ENCODE measurements at regions not wholly inside any gene's neighbourhood (a gene's known extent, or its start where the extent isn't known, plus 50 kb on each side); places are given as distances from the start of the nearest gene placed in this dataset.

GRCh38 chr14:71526388-71526787 is 405.8 kb upstream of the RGS6 start:
- ATAC-seq, result no peak
- DNase-seq (ENCODE audit: low spot score), result no peak
- intact Hi-C loops (cut with DNase I), result no loop called here

DNA sequence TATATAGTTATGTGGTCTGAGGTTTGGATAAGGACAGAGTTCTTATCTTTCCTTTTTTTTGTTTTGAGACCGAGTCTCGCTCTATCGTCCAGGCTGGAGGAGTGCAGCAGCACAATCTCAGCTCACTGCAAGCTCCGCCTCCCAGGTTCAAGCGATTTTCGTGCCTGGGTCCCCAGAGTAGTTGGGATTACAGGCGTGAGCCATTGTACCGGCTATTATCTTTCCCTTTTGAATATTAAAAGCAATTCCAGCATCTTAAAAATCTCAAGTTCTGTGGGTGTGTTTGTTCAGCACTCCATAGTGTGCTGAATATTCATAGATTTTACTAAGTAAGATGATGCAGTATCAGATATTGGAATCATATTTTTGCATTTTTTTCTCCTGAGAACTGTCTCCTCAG is 404.4 kb upstream of the RGS6 start:
- intact Hi-C loops (cut with DNase I), result no loop called here
- DNase-seq (ENCODE audit: low spot score) (no peak), ATAC-seq (no peak)

DNA sequence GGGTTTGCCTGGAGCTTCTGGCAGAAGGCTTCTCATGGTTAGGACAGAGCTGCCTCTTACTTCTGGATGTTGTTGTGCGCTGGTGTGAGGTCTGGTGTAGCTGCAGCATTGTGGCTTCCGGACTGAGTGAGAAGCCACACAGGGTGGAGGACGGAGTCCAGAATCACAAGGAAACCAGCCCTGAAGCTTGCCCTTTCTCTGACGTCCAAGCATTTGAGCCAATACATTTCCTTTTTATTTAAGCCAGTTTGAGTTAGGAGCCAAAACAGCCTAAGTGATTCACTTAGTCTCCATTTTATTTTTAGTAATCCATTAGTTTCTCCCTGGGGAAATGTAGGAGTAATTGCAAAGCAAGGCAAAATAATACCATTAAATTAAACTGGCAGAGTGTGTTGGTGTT is 402.4 kb upstream of the RGS6 start:
- intact Hi-C loops (cut with DNase I), result no loop called here
- ATAC-seq (peak; percentile 93), DNase-seq (ENCODE audit: low spot score) (peak; percentile 66)

DNA sequence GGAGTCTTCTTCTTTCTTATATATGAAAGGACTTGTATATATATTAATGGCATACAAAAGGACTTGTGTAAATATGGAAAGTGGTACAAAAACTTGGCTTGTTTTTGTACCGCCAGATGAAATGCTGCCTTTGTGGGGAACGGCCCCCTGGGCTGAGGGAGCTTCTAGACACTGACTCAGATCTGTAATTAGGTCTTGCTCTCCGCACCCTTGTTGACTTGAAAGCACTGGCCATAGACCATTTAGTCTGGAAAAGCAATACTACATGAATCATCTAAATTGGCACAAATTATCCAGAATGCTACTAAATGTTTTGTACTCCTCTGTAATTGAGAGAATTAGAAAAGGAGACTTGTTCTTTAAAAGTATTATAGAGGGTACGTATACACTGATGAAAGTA is 399.9 kb upstream of the RGS6 start:
- ATAC-seq (peak; percentile 52), DNase-seq (ENCODE audit: low spot score) (no peak)
- intact Hi-C loops (cut with DNase I), result no loop called here

DNA sequence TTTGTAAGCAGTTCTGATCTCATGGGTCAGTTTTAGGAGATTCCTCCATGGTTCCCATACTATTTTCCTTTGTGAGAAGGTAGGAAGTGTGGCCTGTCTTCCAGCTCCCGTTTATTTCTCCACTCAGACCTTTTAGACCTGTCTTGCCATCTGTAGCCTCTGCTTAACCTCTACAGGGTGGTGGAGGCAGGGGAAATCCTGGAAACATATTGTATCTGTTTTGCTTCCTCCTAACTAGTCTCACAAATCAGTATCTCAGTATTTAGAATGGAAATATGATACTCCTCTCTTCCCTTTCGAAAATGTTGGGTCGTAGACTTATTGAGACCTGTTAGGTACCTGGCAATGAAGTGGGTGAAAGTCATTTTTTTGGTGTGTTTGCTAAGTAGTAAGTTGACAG is 399.4 kb upstream of the RGS6 start:
- no peak for DNase-seq (ENCODE audit: low spot score)
- intact Hi-C loops (cut with DNase I), result no loop called here
- ATAC-seq, result no peak

- no peak for DNase-seq (ENCODE audit: low spot score)
- ATAC-seq, result no peak
- intact Hi-C loops (cut with DNase I), result no loop called here
Measured at GRCh38 chr14:71533390-71533789, 398.8 kb upstream of the RGS6 start.

DNA sequence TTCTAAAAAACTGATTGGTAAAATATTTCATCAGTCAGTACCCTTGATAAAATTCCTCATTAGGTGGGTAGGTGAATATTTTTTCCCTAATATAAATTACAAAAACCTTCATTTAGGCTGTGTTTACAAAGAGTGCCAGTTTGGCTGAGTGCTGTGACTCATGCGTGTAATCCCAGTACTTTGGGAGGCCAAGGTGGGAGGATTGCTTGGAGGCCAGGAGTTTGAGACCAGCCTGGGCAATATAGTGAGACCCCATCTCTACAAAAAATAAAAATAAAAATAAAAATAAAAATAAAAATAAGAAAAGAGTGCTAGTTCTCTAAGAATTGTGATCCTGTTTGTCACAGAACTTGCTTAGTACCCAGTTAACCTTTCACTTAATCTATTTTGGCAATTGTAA is 398.4 kb upstream of the RGS6 start:
- ATAC-seq, result no peak
- intact Hi-C loops (cut with DNase I), result no loop called here

GRCh38 chr14:71534506-71534905 is 397.7 kb upstream of the RGS6 start:
- ATAC-seq (no peak), DNase-seq (ENCODE audit: low spot score) (no peak)
- intact Hi-C loops (cut with DNase I), result no loop called here

More for the DNA sequence above, 398.4 kb upstream of the RGS6 start:
- no peak for DNase-seq (ENCODE audit: low spot score)

GRCh38 chr14:71536015-71536740 is 396.1 kb upstream of the RGS6 start:
- no peak for ATAC-seq
- DNase-seq (ENCODE audit: low spot score), result no peak
- intact Hi-C loops (cut with DNase I), result no loop called here

DNA sequence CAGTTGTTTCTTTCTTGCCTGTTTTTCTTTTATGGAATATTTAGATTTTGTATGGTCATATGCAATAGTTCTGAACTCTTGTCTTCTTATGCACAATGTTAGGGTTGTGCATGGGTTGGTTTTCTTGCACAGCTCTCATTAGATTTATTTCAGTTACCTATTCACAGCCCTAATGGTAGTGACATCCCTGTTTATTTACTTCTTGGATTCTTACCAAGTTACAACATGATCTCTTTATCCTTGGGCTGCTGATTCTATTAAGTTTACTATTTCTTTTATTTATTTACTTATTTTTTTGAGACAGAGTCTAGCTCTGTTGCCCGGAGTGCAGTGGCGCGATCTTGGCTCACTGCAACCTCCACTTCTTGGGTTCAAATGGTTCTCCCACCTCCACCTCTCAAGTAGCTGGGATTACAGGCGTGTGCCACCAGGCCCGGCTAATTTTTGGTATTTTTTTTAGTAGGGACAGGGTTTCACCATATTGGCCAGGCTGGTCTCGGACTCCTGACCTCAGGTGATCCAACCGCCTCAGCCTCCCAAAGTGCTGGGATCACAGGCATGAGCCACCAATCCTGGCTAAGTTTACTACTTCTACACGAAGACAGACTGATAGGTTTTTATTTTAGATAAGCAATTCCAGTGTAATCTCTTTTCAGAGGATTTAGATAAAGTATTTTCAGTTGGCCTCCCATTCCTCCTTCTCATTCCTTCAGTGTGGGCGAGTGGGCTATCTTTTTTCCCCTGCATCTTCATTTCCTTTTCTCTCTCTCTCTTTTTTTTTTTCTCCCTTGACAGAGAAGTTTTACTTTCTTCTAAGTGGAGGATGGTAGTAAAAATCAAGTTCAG is 395.1 kb upstream of the RGS6 start:
- intact Hi-C loops (cut with DNase I), result no loop called here
- ATAC-seq (no peak), DNase-seq (ENCODE audit: low spot score) (no peak)

GRCh38 chr14:71538288-71538687 is 393.9 kb upstream of the RGS6 start:
- ATAC-seq (no peak), DNase-seq (ENCODE audit: low spot score) (no peak)
- intact Hi-C loops (cut with DNase I), result no loop called here

- DNase-seq (ENCODE audit: low spot score) (no peak), ATAC-seq (peak; percentile 75)
- intact Hi-C loops (cut with DNase I), result no loop called here
Measured at GRCh38 chr14:71538938-71539649, 393.1 kb upstream of the RGS6 start.

DNA sequence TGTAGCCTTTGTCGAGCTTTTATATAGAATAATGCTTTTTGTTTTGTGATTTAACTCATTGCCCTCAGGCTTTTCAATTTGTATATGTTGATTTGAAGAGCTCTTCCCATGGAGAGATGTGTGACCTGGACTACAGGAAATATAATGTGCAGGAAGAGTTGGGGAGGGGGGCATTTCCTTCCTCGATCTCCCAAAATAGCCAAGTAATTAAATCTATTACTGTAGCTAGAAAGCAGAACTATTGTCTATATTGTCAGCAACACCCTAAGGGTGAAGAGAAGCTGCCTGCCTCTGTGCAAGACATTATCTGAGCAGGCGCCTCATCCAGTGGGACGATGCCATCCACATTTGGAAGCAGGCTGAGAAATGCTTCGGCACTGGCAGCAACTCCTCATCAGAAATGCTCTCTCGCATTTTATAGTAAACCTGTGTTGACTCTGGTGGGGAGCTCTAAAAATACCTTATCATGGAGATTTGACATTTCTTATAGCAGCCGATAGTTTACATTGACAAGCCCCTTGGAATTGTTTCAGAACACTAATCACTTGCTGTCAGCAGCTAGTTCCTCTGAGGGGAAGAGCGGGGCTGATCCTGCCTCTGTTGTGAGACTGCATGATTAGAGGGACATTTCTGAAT is 392.5 kb upstream of the RGS6 start:
- ATAC-seq (peak; percentile 39), DNase-seq (ENCODE audit: low spot score) (no peak)
- intact Hi-C loops (cut with DNase I), result no loop called here

- no peak for DNase-seq (ENCODE audit: low spot score)
- ATAC-seq, result no peak
- intact Hi-C loops (cut with DNase I), result no loop called here
Measured at GRCh38 chr14:71541271-71541670, 391.0 kb upstream of the RGS6 start.

DNA sequence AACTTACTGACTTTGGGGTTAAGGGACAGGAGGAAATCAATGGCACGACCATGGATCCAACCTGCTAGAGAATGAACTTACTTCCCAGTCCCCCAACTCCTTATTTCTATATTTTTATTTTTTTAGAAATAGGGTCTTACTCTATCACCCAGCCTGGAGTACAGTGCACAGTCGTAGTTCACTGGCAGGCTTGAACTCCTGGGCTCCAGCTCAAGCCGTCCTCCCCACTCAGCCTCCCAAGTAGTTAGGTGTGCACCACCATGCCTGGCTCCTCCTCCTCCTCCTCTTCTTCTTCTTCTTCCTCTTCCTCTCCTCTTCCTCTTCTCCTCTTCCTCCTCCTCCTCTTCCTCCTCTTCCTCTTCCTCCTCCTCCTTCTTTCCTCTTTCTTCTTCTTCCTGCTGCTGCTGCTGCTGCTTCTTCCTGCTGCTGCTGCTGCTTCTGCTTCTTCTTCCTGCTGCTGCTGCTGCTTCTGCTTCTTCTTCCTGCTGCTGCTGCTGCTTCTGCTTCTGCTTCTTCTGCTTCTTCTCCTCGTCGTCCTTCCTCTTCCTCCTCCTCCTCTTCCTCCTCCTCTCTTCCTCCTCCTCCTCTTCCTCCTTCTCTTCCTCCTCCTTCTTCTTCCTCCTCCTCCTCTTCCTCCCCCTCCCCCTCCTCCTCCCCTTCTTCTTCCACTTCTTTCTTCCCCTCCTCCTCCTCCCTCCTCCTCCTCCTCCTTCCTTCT is 390.1 kb upstream of the RGS6 start:
- intact Hi-C loops (cut with DNase I), result no loop called here
- ATAC-seq, result no peak

GRCh38 chr14:71549421-71550050 is 382.7 kb upstream of the RGS6 start:
- no peak for ATAC-seq
- intact Hi-C loops (cut with DNase I), result no loop called here

More for the DNA sequence above, 390.1 kb upstream of the RGS6 start:
- DNase-seq (ENCODE audit: low spot score), result no peak

DNA sequence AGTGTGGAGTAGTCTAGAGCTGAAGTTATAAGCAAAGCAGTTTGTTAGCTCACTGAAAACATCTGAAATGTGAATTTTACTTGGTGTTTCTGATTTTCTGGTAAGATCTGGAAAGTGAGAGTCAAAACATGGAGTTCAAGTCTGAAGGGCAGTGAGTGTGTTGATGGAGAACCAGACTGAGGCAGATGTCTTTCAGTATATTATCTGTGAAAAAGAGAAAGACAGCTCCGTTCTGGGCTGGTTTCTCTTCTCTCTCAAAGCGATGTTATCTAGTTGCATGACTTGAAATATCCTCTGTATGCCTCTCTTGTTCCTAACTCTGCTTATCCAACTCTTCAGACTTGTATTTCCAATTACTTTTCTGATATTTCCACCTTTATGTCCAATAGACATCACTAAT is 381.9 kb upstream of the RGS6 start:
- DNase-seq (ENCODE audit: low spot score), result no peak
- ATAC-seq, result no peak
- intact Hi-C loops (cut with DNase I), result no loop called here

More at GRCh38 chr14:71549421-71550050, 382.7 kb upstream of the RGS6 start:
- no peak for DNase-seq (ENCODE audit: low spot score)

GRCh38 chr14:71551291-71551950 is 380.8 kb upstream of the RGS6 start:
- intact Hi-C loops (cut with DNase I), result no loop called here
- DNase-seq (ENCODE audit: low spot score) (no peak), ATAC-seq (no peak)
